Endometrial microvascular endothelial cells (primary cell): ENCODE measurements at regions not wholly inside any gene's neighbourhood (a gene's known extent, or its start where the extent isn't known, plus 50 kb on each side); places are given as distances from the start of the nearest gene placed in this dataset.

ENCODE experiments used
- in situ Hi-C: cut with HindIII; loops from 2 replicates; pipeline ENCODE4 v1.10.0; 2017; ENCODE audit warnings: low sequenced_read_pairs, low pct_unique_long_range_greater_than_20kb; ENCODE audit errors: inconsistent ontology term

DNA sequence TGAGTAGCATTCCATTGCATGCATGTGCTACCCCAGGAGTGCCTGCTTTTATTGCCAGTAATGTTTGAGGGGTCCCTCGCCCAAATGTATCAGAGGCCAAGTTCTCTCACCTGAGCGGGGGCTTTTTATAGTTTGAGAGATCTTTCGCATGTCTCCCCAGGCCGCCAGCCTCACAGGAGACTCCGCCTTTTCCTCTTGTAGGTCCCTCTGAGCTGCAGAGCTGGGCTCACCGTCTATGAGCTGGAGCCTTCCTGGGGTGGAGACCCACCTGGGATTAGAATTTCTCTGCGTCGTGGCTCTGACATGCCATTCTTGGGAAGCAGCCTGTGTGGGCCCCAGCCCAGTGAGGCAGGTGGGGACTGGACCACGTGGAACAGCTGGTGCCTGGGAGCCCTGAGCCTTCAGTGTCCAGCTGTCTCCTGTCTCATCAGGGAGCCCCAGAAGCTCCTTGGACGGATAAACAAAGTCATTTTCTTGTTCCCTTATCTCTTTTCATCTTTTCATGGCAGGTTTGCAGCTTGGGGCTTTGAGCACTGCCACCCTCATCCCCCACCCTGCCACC is 261.7 kb upstream of the CRY1 start:
- in situ Hi-C loops = no loop called here

DNA sequence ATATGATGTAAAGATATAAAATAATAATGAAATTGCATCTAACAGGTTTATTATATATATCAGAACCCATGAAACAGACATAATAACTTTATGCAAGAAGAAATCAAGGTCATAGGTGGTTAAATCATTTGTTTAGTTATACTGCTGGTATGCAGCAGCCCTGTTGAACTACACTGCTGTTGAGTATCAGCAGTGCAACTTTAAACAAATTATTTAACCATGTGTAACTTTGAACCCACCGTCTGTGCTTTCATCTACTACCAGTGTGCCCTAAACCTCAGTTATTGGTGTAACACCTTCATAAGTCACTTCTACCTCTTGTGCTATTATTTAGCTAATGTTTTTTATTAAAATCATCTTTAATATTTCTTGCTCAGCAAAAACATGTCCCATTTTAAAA is 262.3 kb upstream of the CRY1 start:
- in situ Hi-C loops = no loop called here

GRCh38 chr12:107356266-107356936 is 263.1 kb upstream of the CRY1 start:
- in situ Hi-C loops = no loop called here

GRCh38 chr12:107356937-107357295 is 263.6 kb upstream of the CRY1 start:
- in situ Hi-C loops = no loop called here

DNA sequence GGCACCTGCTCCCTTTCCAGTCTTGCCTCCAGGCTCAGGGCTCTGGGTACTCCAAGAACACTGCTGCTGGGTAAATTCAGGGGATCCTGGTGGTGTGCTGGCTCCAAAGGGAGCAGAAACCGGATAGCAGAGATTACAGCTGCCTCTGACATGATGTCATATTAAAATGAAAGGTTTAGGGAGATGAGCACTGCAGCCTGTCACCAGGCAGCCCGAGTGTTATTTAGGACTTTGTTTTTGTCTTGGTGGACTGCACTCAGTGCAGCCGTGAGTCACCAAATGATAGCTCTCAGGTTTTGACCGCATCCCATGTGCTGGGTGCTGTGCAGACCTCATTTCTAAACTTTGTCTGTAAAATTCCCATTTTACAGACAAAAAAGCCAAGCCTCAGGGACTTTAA is 266.0 kb upstream of the CRY1 start:
- in situ Hi-C loops = no loop called here

- in situ Hi-C loops = no loop called here
Observed at GRCh38 chr12:107360033-107360432, 266.7 kb upstream of the CRY1 start.

- in situ Hi-C loops = no loop called here
Observed at GRCh38 chr12:107360482-107360881, 267.1 kb upstream of the CRY1 start.

GRCh38 chr12:107361970-107362369 is 268.6 kb upstream of the CRY1 start:
- in situ Hi-C loops = no loop called here

DNA sequence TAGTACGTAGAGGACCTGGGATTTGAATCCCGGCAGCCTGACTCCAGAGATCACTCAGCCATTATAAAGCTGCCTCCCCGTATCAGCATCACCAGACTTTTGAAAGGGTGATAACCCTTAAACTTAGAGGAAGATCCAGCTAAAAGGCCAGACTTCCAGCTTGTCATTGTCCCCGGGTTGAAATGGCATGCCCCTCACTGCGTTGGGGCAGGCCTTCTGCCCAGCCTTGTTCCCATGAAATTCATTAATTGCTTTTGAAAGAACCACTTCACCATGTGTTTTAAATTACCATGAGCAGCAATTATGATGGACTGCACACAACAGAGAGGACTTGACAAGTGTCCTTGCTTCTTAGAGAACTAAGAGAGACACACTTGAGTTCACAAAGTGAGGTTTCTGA is 269.6 kb upstream of the CRY1 start:
- in situ Hi-C loops = no loop called here

DNA sequence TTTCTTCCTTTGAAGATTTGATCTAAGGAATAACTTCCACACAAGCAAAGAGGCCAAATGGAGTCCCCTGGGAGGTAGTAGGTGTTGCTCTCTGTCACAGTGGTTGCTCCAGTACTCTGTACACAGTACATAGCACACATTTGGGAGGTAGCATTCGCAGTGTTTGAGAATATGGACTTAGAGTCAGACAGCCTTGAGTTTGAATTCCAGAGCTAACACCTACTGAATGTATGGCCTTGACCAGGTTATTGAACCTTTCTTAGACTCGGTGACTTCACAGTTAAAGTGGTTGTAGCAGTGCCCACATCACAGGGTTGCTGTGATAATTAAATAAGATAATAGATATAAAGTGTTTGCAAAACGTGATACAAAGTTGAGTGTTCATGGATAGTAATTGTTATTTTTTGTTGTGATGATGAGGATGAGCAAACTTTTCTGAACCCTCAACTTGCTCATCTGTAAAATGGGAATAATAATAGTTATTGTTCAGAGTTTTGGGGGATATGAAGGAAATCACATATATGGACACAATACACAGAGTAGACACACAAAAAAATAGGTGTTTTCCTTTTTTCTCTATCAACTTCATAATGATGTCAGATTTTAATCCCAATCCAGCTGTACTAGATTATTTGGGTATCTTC is 271.6 kb upstream of the CRY1 start:
- in situ Hi-C loops = no loop called here

- in situ Hi-C loops = no loop called here
Observed at GRCh38 chr12:107365703-107366102, 272.4 kb upstream of the CRY1 start.

DNA sequence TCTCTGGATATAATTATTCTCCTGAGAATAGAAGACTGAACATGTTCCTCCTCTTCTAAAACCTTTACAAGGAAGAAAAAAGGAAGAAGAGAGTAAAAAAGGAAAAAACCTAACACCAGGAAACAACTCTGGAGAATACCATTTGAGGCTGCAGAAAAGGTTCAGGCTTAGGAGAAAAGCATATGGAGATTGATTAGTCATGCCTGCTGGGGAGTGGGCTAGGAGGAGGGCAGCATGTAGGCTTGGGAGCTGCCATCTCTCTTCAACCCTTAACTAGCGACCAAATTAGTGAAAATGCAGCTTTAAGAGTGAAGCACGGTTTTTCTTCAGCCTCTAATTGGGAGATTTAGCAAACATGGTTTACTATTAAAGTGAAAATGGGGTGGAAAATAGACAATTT is 273.0 kb upstream of the CRY1 start:
- in situ Hi-C loops = no loop called here

- in situ Hi-C loops = no loop called here
Observed at GRCh38 chr12:107368586-107368985, 275.2 kb upstream of the CRY1 start.

DNA sequence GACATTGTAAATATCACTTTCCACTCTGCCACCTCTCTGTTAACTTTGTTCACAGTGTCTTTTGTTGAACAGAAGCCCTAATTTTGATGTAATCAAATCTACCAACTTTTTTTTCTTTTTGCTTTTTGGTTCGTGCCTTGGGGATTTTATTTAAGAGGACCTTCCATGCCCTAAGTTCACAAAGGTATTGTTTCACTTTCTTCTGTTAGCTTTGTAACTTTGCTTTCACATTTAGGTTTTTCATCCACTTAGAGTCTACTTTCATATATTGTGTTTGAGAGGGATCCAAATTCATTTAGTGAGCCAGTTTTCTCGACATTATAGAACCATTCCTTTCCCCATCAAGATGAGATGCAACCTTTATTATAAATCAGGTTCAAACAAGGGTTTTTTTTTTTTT is 275.7 kb upstream of the CRY1 start:
- in situ Hi-C loops = no loop called here

- in situ Hi-C loops = no loop called here
Observed at GRCh38 chr12:107369679-107370078, 276.3 kb upstream of the CRY1 start.

- in situ Hi-C loops = no loop called here
Observed at GRCh38 chr12:107372229-107372658, 278.9 kb upstream of the CRY1 start.

GRCh38 chr12:107373238-107373809 is 280.0 kb upstream of the CRY1 start:
- in situ Hi-C loops = no loop called here

DNA sequence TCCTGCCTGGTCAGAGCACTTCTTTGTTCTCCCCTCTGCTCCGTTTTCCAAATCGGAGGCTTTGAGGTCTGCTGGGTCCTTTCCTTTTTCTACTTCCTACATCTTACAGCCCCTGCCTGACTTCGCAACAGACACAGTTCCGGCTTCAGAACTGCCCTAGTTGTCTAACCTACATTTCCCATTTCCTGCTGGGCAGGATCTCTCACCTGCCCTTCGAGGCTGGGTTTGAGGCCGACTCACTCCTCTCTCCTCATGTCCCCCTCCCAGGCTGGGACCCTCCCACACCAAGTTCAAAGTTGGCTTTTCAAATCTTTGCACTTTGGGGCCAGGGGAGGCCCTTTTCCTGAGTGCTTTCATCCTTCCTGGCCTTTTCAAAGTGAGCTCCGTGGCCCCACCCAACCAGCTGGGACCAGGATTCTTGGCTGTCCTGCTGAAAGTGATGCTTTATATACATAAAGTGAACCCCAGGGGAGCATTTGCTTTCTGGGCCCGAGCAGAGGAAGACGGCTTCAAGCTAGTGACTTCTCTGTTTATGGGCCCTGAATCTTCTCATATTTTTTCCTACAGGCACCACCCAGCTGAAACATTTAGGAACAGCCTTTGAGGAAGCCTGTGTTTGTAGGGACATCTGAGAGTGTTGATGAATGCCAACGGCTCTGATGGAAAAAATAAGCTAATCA is 281.0 kb upstream of the CRY1 start:
- in situ Hi-C loops = no loop called here

- in situ Hi-C loops = no loop called here
Observed at GRCh38 chr12:107375231-107375630, 281.9 kb upstream of the CRY1 start.
